ENCODE measurements at regions not wholly inside any gene's neighbourhood (a gene's known extent, or its start where the extent isn't known, plus 50 kb on each side); places are given as distances from the start of the nearest gene placed in this dataset.

- TF ChIP-seq, protein P1, sequence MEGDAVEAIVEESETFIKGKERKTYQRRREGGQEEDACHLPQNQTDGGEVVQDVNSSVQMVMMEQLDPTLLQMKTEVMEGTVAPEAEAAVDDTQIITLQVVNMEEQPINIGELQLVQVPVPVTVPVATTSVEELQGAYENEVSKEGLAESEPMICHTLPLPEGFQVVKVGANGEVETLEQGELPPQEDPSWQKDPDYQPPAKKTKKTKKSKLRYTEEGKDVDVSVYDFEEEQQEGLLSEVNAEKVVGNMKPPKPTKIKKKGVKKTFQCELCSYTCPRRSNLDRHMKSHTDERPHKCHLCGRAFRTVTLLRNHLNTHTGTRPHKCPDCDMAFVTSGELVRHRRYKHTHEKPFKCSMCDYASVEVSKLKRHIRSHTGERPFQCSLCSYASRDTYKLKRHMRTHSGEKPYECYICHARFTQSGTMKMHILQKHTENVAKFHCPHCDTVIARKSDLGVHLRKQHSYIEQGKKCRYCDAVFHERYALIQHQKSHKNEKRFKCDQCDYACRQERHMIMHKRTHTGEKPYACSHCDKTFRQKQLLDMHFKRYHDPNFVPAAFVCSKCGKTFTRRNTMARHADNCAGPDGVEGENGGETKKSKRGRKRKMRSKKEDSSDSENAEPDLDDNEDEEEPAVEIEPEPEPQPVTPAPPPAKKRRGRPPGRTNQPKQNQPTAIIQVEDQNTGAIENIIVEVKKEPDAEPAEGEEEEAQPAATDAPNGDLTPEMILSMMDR (IDR thresholded peaks at IDR 0.05), result no peak
- no peak for TF ChIP-seq ZFX (IDR thresholded peaks at IDR 0.05; ENCODE audit: borderline replicate concordance)
Observed at GRCh38 chr4:8697826-8698225, 105.3 kb downstream of the CPZ start.
